ENCODE measurements at regions not wholly inside any gene's neighbourhood (a gene's known extent, or its start where the extent isn't known, plus 50 kb on each side); places are given as distances from the start of the nearest gene placed in this dataset.

GRCh38 chr12:128165387-128165786 lies 101.6 kb upstream of the TMEM132C start:
- no peak overlapping the region for H3K4me3 ChIP-seq (ENCODE audit: low read depth, low read length)
- DNase-seq (ENCODE audit: low read depth): no peak
- TF ChIP-seq CTCF (conservative IDR thresholded peaks at IDR 0.05; ENCODE audit: low read depth, low read length): no peak

- no peak overlapping the region for H3K4me3 ChIP-seq (ENCODE audit: low read depth, low read length)
- DNase-seq (ENCODE audit: low read depth): no peak
- no peak for TF ChIP-seq CTCF (conservative IDR thresholded peaks at IDR 0.05; ENCODE audit: low read depth, low read length)
These were observed 98.7 kb upstream of the TMEM132C start for GRCh38 chr12:128168273-128168672.

GRCh38 chr12:128170181-128170580 lies 96.8 kb upstream of the TMEM132C start:
- no peak for DNase-seq (ENCODE audit: low read depth)
- TF ChIP-seq CTCF (conservative IDR thresholded peaks at IDR 0.05; ENCODE audit: low read depth, low read length): no peak
- H3K4me3 ChIP-seq (ENCODE audit: low read depth, low read length): no peak overlapping the region

- TF ChIP-seq CTCF (conservative IDR thresholded peaks at IDR 0.05; ENCODE audit: low read depth, low read length): no peak
- H3K4me3 ChIP-seq (ENCODE audit: low read depth, low read length): no peak overlapping the region
- peak; percentile 52 for DNase-seq (ENCODE audit: low read depth)
These were observed 88.4 kb upstream of the TMEM132C start for GRCh38 chr12:128178565-128178964.

- no peak for TF ChIP-seq CTCF (conservative IDR thresholded peaks at IDR 0.05; ENCODE audit: low read depth, low read length)
- peak; percentile 84 for DNase-seq (ENCODE audit: low read depth)
- H3K4me3 ChIP-seq (ENCODE audit: low read depth, low read length): no peak overlapping the region
These were observed 88.0 kb upstream of the TMEM132C start for GRCh38 chr12:128178966-128179365.

GRCh38 chr12:128180166-128180565 lies 86.8 kb upstream of the TMEM132C start:
- DNase-seq (ENCODE audit: low read depth): no peak
- TF ChIP-seq CTCF (conservative IDR thresholded peaks at IDR 0.05; ENCODE audit: low read depth, low read length): no peak
- H3K4me3 ChIP-seq (ENCODE audit: low read depth, low read length): no peak overlapping the region

- TF ChIP-seq CTCF (conservative IDR thresholded peaks at IDR 0.05; ENCODE audit: low read depth, low read length): no peak
- DNase-seq (ENCODE audit: low read depth): no peak
- H3K4me3 ChIP-seq (ENCODE audit: low read depth, low read length): no peak overlapping the region
These were observed 76.9 kb upstream of the TMEM132C start for GRCh38 chr12:128190052-128190451.
